ENCODE measurements at regions not wholly inside any gene's neighbourhood (a gene's known extent, or its start where the extent isn't known, plus 50 kb on each side); places are given as distances from the start of the nearest gene placed in this dataset.
A peak's percentile ranks its signal among the peaks of the same experiment; 100 is the strongest.

- H3K27ac ChIP-seq (ENCODE audit: low read length): no peak overlapping the region
- no peaks in the 10 kb centered on the region for H3K27me3 ChIP-seq (ENCODE audit: control insufficient read depth in 1 of 2, insufficient read depth in 2 of 2, low read length in 2 of 2)
Measured at GRCh38 chr5:71971862-71972261, 135.4 kb upstream of the MAP1B start.

GRCh38 chr5:71972777-71973473 lies 134.3 kb upstream of the MAP1B start:
- Histone ChIP-seq H3K9ac (ENCODE audit: low read length in 2 of 2) (no peak overlapping the region), H3K27me3 (ENCODE audit: control insufficient read depth in 1 of 2, insufficient read depth in 2 of 2, low read length in 2 of 2) (no peaks in the 10 kb centered on the region), H3K36me3 (ENCODE audit: control insufficient read depth in 2 of 2, insufficient read depth in 2 of 2, low read length in 2 of 2) (no peaks in the 10 kb centered on the region), H3K9me3 (ENCODE audit: control insufficient read depth in 2 of 2, low read length in 2 of 2) (no peaks in the 10 kb centered on the region), H3K27ac (ENCODE audit: low read length) (peak overlapping the region; percentile 24), H3K4me1 (ENCODE audit: control insufficient read depth, insufficient read depth, low read length) (peaks cover 20% of the 10 kb centered on the region), H3K4me3 (ENCODE audit: low read length in 2 of 2) (no peak overlapping the region)

More at GRCh38 chr5:71971862-71972261, 135.4 kb upstream of the MAP1B start:
- no peaks in the 10 kb centered on the region for H3K36me3 ChIP-seq (ENCODE audit: control insufficient read depth in 2 of 2, insufficient read depth in 2 of 2, low read length in 2 of 2)
- peaks cover 20% of the 10 kb centered on the region for H3K4me1 ChIP-seq (ENCODE audit: control insufficient read depth, insufficient read depth, low read length)
- H3K4me3 ChIP-seq (ENCODE audit: low read length in 2 of 2): no peak overlapping the region
- H3K9me3 ChIP-seq (ENCODE audit: control insufficient read depth in 2 of 2, low read length in 2 of 2): no peaks in the 10 kb centered on the region
- no peak overlapping the region for H3K9ac ChIP-seq (ENCODE audit: low read length in 2 of 2)

- Histone ChIP-seq H3K27me3 (ENCODE audit: control insufficient read depth in 1 of 2, insufficient read depth in 2 of 2, low read length in 2 of 2) (no peaks in the 10 kb centered on the region), H3K36me3 (ENCODE audit: control insufficient read depth in 2 of 2, insufficient read depth in 2 of 2, low read length in 2 of 2) (no peaks in the 10 kb centered on the region), H3K4me3 (ENCODE audit: low read length in 2 of 2) (no peak overlapping the region), H3K9ac (ENCODE audit: low read length in 2 of 2) (peak overlapping the region in 1 of 2 donors; percentile 13), H3K4me1 (ENCODE audit: control insufficient read depth, insufficient read depth, low read length) (peaks cover 20% of the 10 kb centered on the region), H3K9me3 (ENCODE audit: control insufficient read depth in 2 of 2, low read length in 2 of 2) (no peaks in the 10 kb centered on the region), H3K27ac (ENCODE audit: low read length) (peak overlapping the region; percentile 49)
Measured at GRCh38 chr5:71973563-71973962, 133.7 kb upstream of the MAP1B start.

- H3K27me3 ChIP-seq (ENCODE audit: control insufficient read depth in 1 of 2, insufficient read depth in 2 of 2, low read length in 2 of 2): no peaks in the 10 kb centered on the region
- H3K27ac ChIP-seq (ENCODE audit: low read length): peak overlapping the region; percentile 49
- H3K9ac ChIP-seq (ENCODE audit: low read length in 2 of 2): no peak overlapping the region
- no peak overlapping the region for H3K4me3 ChIP-seq (ENCODE audit: low read length in 2 of 2)
- H3K4me1 ChIP-seq (ENCODE audit: control insufficient read depth, insufficient read depth, low read length): peaks cover 20% of the 10 kb centered on the region
- H3K9me3 ChIP-seq (ENCODE audit: control insufficient read depth in 2 of 2, low read length in 2 of 2): no peaks in the 10 kb centered on the region
- H3K36me3 ChIP-seq (ENCODE audit: control insufficient read depth in 2 of 2, insufficient read depth in 2 of 2, low read length in 2 of 2): no peaks in the 10 kb centered on the region
Measured at GRCh38 chr5:71974165-71974564, 133.1 kb upstream of the MAP1B start.

GRCh38 chr5:71974622-71975021 lies 132.7 kb upstream of the MAP1B start:
- no peak overlapping the region for H3K4me3 ChIP-seq (ENCODE audit: low read length in 2 of 2)
- no peak overlapping the region for H3K9ac ChIP-seq (ENCODE audit: low read length in 2 of 2)
- peak overlapping the region; percentile 49 for H3K27ac ChIP-seq (ENCODE audit: low read length)
- no peaks in the 10 kb centered on the region for H3K36me3 ChIP-seq (ENCODE audit: control insufficient read depth in 2 of 2, insufficient read depth in 2 of 2, low read length in 2 of 2)
- no peaks in the 10 kb centered on the region for H3K9me3 ChIP-seq (ENCODE audit: control insufficient read depth in 2 of 2, low read length in 2 of 2)
- peaks cover 20% of the 10 kb centered on the region for H3K4me1 ChIP-seq (ENCODE audit: control insufficient read depth, insufficient read depth, low read length)
- no peaks in the 10 kb centered on the region for H3K27me3 ChIP-seq (ENCODE audit: control insufficient read depth in 1 of 2, insufficient read depth in 2 of 2, low read length in 2 of 2)

- peaks cover 20% of the 10 kb centered on the region for H3K4me1 ChIP-seq (ENCODE audit: control insufficient read depth, insufficient read depth, low read length)
- no peak overlapping the region for H3K4me3 ChIP-seq (ENCODE audit: low read length in 2 of 2)
- H3K9ac ChIP-seq (ENCODE audit: low read length in 2 of 2): no peak overlapping the region
- H3K9me3 ChIP-seq (ENCODE audit: control insufficient read depth in 2 of 2, low read length in 2 of 2): no peaks in the 10 kb centered on the region
- no peaks in the 10 kb centered on the region for H3K36me3 ChIP-seq (ENCODE audit: control insufficient read depth in 2 of 2, insufficient read depth in 2 of 2, low read length in 2 of 2)
- H3K27me3 ChIP-seq (ENCODE audit: control insufficient read depth in 1 of 2, insufficient read depth in 2 of 2, low read length in 2 of 2): no peaks in the 10 kb centered on the region
- H3K27ac ChIP-seq (ENCODE audit: low read length): no peak overlapping the region
Measured at GRCh38 chr5:71976449-71976848, 130.8 kb upstream of the MAP1B start.

GRCh38 chr5:71977311-71977710 lies 130.0 kb upstream of the MAP1B start:
- peaks cover 20% of the 10 kb centered on the region for H3K4me1 ChIP-seq (ENCODE audit: control insufficient read depth, insufficient read depth, low read length)
- H3K36me3 ChIP-seq (ENCODE audit: control insufficient read depth in 2 of 2, insufficient read depth in 2 of 2, low read length in 2 of 2): no peaks in the 10 kb centered on the region
- H3K9ac ChIP-seq (ENCODE audit: low read length in 2 of 2): no peak overlapping the region
- no peak overlapping the region for H3K27ac ChIP-seq (ENCODE audit: low read length)
- no peaks in the 10 kb centered on the region for H3K9me3 ChIP-seq (ENCODE audit: control insufficient read depth in 2 of 2, low read length in 2 of 2)
- no peaks in the 10 kb centered on the region for H3K27me3 ChIP-seq (ENCODE audit: control insufficient read depth in 1 of 2, insufficient read depth in 2 of 2, low read length in 2 of 2)
- no peak overlapping the region for H3K4me3 ChIP-seq (ENCODE audit: low read length in 2 of 2)

GRCh38 chr5:71978216-71978615 lies 129.1 kb upstream of the MAP1B start:
- Histone ChIP-seq H3K4me1 (ENCODE audit: control insufficient read depth, insufficient read depth, low read length) (peaks cover 14% of the 10 kb centered on the region), H3K27ac (ENCODE audit: low read length) (no peak overlapping the region), H3K27me3 (ENCODE audit: control insufficient read depth in 1 of 2, insufficient read depth in 2 of 2, low read length in 2 of 2) (no peaks in the 10 kb centered on the region), H3K36me3 (ENCODE audit: control insufficient read depth in 2 of 2, insufficient read depth in 2 of 2, low read length in 2 of 2) (no peaks in the 10 kb centered on the region), H3K4me3 (ENCODE audit: low read length in 2 of 2) (no peak overlapping the region), H3K9me3 (ENCODE audit: control insufficient read depth in 2 of 2, low read length in 2 of 2) (peaks cover 0 to 2% of the 10 kb centered on the region in 2 donors), H3K9ac (ENCODE audit: low read length in 2 of 2) (no peak overlapping the region)

- Histone ChIP-seq H3K36me3 (ENCODE audit: control insufficient read depth in 2 of 2, insufficient read depth in 2 of 2, low read length in 2 of 2) (no peaks in the 10 kb centered on the region), H3K27me3 (ENCODE audit: control insufficient read depth in 1 of 2, insufficient read depth in 2 of 2, low read length in 2 of 2) (no peaks in the 10 kb centered on the region), H3K9me3 (ENCODE audit: control insufficient read depth in 2 of 2, low read length in 2 of 2) (peaks cover 0 to 4% of the 10 kb centered on the region in 2 donors), H3K9ac (ENCODE audit: low read length in 2 of 2) (no peak overlapping the region), H3K4me3 (ENCODE audit: low read length in 2 of 2) (no peak overlapping the region), H3K27ac (ENCODE audit: low read length) (no peak overlapping the region), H3K4me1 (ENCODE audit: control insufficient read depth, insufficient read depth, low read length) (no peaks in the 10 kb centered on the region)
Measured at GRCh38 chr5:71982717-71983395, 124.4 kb upstream of the MAP1B start.

- Histone ChIP-seq H3K4me3 (ENCODE audit: low read length in 2 of 2) (no peak overlapping the region), H3K9ac (ENCODE audit: low read length in 2 of 2) (no peak overlapping the region), H3K9me3 (ENCODE audit: control insufficient read depth in 2 of 2, low read length in 2 of 2) (peaks cover 0 to 4% of the 10 kb centered on the region in 2 donors), H3K36me3 (ENCODE audit: control insufficient read depth in 2 of 2, insufficient read depth in 2 of 2, low read length in 2 of 2) (no peaks in the 10 kb centered on the region), H3K27ac (ENCODE audit: low read length) (no peak overlapping the region), H3K4me1 (ENCODE audit: control insufficient read depth, insufficient read depth, low read length) (no peaks in the 10 kb centered on the region), H3K27me3 (ENCODE audit: control insufficient read depth in 1 of 2, insufficient read depth in 2 of 2, low read length in 2 of 2) (no peaks in the 10 kb centered on the region)
Measured at GRCh38 chr5:71986101-71986500, 121.2 kb upstream of the MAP1B start.

GRCh38 chr5:71988808-71989207 lies 118.5 kb upstream of the MAP1B start:
- no peak overlapping the region for H3K4me3 ChIP-seq (ENCODE audit: low read length in 2 of 2)
- no peaks in the 10 kb centered on the region for H3K27me3 ChIP-seq (ENCODE audit: control insufficient read depth in 1 of 2, insufficient read depth in 2 of 2, low read length in 2 of 2)
- H3K27ac ChIP-seq (ENCODE audit: low read length): no peak overlapping the region
- H3K4me1 ChIP-seq (ENCODE audit: control insufficient read depth, insufficient read depth, low read length): no peaks in the 10 kb centered on the region
- no peaks in the 10 kb centered on the region for H3K36me3 ChIP-seq (ENCODE audit: control insufficient read depth in 2 of 2, insufficient read depth in 2 of 2, low read length in 2 of 2)
- H3K9me3 ChIP-seq (ENCODE audit: control insufficient read depth in 2 of 2, low read length in 2 of 2): no peaks in the 10 kb centered on the region
- H3K9ac ChIP-seq (ENCODE audit: low read length in 2 of 2): no peak overlapping the region
